HG03196 (cell line): ENCODE measurements at regions not wholly inside any gene's neighbourhood (a gene's known extent, or its start where the extent isn't known, plus 50 kb on each side); places are given as distances from the start of the nearest gene placed in this dataset.
"Not testable (repeated sequence)": the region's sequence is repeated elsewhere in the genome, so short reads cannot be mapped to it uniquely, and the experiment has no call there.

Source experiments
- ATAC-seq: cut with Tn5 transposase; IDR thresholded peaks from one replicate; pipeline ENCODE4 v1.9.1; 2021; ENCODE audit not compliant: unreplicated experiment

- ATAC-seq, result no peak
Observed at GRCh38 chr7:156547884-156548561, 92.6 kb upstream of the RNF32 start.

- ATAC-seq, result no peak
Observed at GRCh38 chr7:156545979-156546378, 94.6 kb upstream of the RNF32 start.

GRCh38 chr7:156544919-156545715, 95.5 kb upstream of the RNF32 start:
- ATAC-seq, result no peak

- ATAC-seq, result no peak
Observed at GRCh38 chr7:156543699-156544598, 96.6 kb upstream of the RNF32 start.

GRCh38 chr7:156540619-156541165, 99.9 kb upstream of the RNF32 start:
- no peak for ATAC-seq

- ATAC-seq, result no peak
Observed at GRCh38 chr7:156539999-156540398, 100.6 kb upstream of the RNF32 start.

- no peak for ATAC-seq
Observed at GRCh38 chr7:156537006-156537405, 103.6 kb upstream of the RNF32 start.

- no peak for ATAC-seq
Observed at GRCh38 chr7:156534925-156535324, 105.6 kb upstream of the RNF32 start.

GRCh38 chr7:156533964-156534363, 106.6 kb upstream of the RNF32 start:
- no peak for ATAC-seq

- ATAC-seq, result no peak
Observed at GRCh38 chr7:156533420-156533819, 107.2 kb upstream of the RNF32 start.

- no peak for ATAC-seq
Observed at GRCh38 chr7:156532016-156532602, 108.5 kb upstream of the RNF32 start.

GRCh38 chr7:156529956-156530355, 110.6 kb upstream of the RNF32 start:
- no peak for ATAC-seq

- ATAC-seq, result no peak
Observed at GRCh38 chr7:156527458-156527890, 113.1 kb upstream of the RNF32 start.

- ATAC-seq, result no peak
Observed at GRCh38 chr7:156524818-156525597, 115.6 kb upstream of the RNF32 start.

GRCh38 chr7:156523447-156524048, 117.0 kb upstream of the RNF32 start:
- no peak for ATAC-seq

- no peak for ATAC-seq
Observed at GRCh38 chr7:156522801-156523200, 117.8 kb upstream of the RNF32 start.

- no peak for ATAC-seq
Observed at GRCh38 chr7:156519070-156519469, 121.5 kb upstream of the RNF32 start.

GRCh38 chr7:156518466-156518865, 122.1 kb upstream of the RNF32 start:
- no peak for ATAC-seq

- not testable (repeated sequence) for ATAC-seq
Observed at GRCh38 chr7:156517858-156518257, 122.7 kb upstream of the RNF32 start.
